GM23248 (cell line): ENCODE measurements at regions not wholly inside any gene's neighbourhood (a gene's known extent, or its start where the extent isn't known, plus 50 kb on each side); places are given as distances from the start of the nearest gene placed in this dataset.

Experiments used
- EZH2 ChIP-seq: fragments of 200-600 bp; sonication (generic); IDR thresholded peaks from 2 replicates; pipeline ENCODE4 v1.6.1; 2018; ENCODE audit warnings: antibody characterized with exemption, mild to moderate bottlenecking; ENCODE audit not compliant: insufficient read depth, poor library complexity, severe bottlenecking
- EZH2phosphoT487 ChIP-seq: fragments of 200-600 bp; sonication (generic); IDR thresholded peaks from 2 replicates; pipeline ENCODE4 v1.6.1; 2018; ENCODE audit warnings: antibody characterized with exemption, moderate library complexity, mild to moderate bottlenecking, low read depth; ENCODE audit not compliant: insufficient read depth

DNA sequence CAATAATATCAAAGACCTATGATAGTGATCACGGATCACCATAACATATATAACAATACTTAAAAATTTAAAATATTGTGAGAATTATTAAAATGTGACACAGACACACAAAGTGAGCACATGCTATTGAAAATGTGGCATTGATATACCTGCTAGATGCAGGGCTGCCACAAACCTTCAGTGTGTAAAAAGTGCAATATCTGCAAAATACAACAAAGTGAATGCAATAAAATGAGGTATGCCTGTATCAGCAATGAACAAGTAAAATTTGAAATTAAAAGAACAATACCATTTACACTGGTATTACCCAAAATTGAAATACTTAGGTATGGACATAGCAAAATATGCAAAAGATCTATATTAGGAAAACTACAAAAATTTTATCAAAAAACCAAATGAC, 1217.8 kb upstream of the PCDH20 start:
- TF ChIP-seq EZH2 (no peak), EZH2phosphoT487 (no peak)
